ENCODE measurements at regions not wholly inside any gene's neighbourhood (a gene's known extent, or its start where the extent isn't known, plus 50 kb on each side); places are given as distances from the start of the nearest gene placed in this dataset.

- Mint-ChIP-seq H3K4me3 (ENCODE audit: low read depth) (no peak overlapping the region), H3K36me3 (ENCODE audit: low read depth) (no peaks in the 10 kb centered on the region), H3K27me3 (ENCODE audit: low read depth) (no peaks in the 10 kb centered on the region), H3K27ac (no peak overlapping the region), H3K9me3 (no peaks in the 10 kb centered on the region), H3K4me1 (ENCODE audit: low read depth) (no peaks in the 10 kb centered on the region)
- intact Hi-C loops (cut with micrococcal nuclease) = no loop called here
- no peak for DNase-seq (ENCODE audit: low spot score)
These were observed 51.0 kb upstream of the TOM1L1 start for GRCh38 chr17:54849660-54850059.
